ENCODE measurements at regions not wholly inside any gene's neighbourhood (a gene's known extent, or its start where the extent isn't known, plus 50 kb on each side); places are given as distances from the start of the nearest gene placed in this dataset.

- DNase-seq (ENCODE audit: insufficient read length, low spot score) (no peak), FAIRE-seq (no peak)
Observed at GRCh38 chr21:32975811-32976431, 49.8 kb upstream of the OLIG2 start.
